Stimulated activated CD4-positive, alpha-beta T cell treated with anti-CD3 and anti-CD28 coated beads, Interleukin-15, amount 100 ng/mL, for 48 hours (primary cell): ENCODE measurements at regions not wholly inside any gene's neighbourhood (a gene's known extent, or its start where the extent isn't known, plus 50 kb on each side); places are given as distances from the start of the nearest gene placed in this dataset.

Experiments used
- DNase-seq, 2 donors: peaks; one replicate each; pipeline ENCODE4 v3.0.0-alpha.2; 2020; ENCODE audit warnings: low read depth in 2 of 2

DNA sequence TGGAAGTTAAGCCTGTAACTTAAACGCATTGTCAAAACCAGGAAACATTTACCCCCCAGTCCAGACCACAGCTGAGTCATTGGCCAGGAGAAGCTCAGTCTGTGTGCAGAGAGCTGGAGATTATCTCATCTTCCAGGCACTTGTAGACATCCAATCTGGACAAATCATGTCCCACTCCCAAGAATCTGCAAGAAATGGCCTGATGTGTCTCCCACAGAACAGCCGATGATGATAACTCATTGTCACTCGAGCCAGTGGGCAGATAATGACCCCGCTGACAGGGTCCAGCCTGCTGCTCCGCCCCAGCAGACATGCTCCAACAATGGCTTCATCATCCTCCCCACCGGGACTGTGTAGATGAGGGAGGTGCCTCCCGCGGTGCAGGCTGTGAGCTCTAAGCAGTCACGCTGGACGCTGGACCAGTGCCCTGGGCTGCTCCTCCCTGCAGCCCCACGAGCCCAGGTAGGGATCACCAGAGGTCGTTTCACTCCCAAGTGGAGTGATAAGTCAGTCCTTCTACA is 322.5 kb downstream of the C16orf95 start:
- DNase-seq, result no peak

DNA sequence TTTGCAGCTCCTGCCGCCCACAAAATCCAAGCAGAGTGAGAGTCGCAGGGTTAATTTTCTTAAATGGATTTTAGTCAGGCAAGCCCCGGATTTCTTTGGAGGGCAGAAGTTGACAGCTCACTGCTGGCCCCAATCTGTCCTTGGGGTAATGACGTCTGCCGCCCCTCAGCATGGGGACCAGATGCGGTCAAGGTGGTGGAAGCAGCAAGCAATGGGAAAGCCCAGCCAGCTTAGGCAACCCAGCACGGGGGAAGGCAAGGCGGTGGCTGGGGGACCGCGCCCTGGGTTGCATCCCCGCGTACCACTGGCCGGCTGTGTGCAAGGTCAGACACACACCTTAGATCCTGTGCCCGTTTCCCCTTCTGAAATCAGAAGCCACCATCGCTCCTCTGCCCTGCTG is 321.7 kb downstream of the C16orf95 start:
- DNase-seq, result no peak

DNA sequence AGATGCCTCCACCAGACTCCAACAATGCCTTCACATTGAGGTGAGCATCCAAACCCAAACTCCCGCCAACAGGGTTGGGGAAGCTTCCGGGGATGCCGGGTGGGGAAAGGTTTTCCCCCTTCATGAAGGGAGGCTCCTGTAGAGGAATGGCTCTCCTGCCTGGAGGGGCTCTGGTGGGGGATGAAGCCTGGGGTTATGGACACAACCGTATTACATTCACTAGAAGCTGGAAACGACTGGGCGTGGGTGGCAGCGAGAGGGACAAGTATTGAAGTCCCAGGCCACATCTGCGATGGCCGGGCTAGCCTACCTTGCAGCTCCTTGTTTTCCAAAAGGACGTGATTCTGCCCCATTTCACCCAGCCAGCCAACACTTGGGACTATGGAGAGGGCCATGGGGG is 321.1 kb downstream of the C16orf95 start:
- DNase-seq, result no peak

DNA sequence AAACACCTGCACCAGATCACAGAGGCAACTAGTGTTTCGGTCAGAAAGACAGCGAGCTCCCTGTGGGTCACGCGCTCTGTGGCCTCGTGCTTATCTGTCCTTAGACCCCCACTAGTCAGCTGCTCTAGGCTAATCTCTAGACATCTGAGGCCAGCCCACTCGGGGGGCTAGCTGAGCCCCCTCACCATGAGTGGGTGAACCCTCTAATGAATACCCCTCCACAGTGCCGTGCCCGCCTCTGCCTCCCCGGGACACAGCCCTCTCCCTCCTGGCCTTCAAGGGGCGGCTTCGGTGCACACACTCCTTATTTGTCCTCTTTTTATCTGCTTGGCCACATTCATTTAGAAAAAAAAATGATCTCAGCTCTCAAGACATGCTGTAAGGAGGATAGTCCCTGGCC is 320.1 kb downstream of the C16orf95 start:
- DNase-seq, result no peak

DNA sequence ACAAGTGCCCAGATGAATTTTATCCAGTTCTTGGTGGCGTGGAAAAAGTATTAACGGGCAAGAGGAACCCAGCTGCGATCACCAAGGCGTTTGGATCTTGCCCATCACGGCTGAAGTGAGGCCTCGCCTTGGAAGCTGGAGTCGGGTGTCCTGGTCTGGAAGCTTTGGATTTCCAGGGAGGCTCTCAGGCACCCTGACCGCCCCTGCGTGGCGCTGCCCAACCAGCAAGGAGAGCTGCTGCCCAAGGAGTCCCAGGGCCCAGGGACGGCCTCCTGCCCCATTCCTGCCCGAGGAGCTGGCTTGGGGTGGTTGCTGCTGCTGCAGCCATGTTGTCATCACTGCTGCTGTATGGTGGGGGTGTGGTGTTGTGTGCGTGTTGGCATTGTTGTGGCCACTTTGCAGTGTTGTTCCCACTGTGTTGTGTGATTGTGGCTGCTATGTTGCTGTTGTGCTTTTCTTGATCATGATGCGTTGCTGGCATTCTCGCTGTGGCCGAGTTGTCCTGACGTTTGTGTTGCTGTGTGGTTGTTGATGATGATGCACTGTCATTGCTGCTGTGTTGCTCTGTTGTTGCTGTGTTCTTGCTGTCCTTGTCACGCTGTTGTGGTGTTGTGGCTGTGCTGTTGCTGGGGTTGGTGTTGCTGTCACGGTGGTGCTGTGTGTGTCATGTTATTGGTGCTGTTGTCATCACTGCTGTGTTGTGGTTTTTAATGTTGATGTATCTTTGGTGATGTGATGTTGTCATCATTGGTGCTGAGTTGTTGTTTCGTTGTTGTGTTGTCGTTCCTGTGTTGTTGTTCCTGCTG is 318.8 kb downstream of the C16orf95 start:
- DNase-seq, result no peak

DNA sequence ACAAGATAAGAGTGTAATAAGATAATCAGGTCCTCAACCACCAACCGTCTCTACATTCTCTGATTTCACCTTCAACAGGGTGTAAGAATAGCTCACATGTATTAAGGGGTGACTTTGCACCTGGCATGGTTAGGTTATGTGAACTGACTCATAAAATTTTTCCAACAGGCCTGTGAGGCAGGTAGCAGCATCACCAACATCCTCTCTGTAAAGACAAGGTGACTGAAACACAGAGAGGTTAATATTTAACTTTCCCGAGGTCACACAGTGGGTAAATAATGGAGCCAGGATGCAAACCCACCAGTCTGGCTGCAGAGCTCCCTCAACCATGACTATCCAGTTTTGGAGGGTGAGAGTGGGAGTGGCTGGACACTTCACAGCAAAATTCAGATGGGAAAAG is 317.2 kb downstream of the C16orf95 start:
- no peak for DNase-seq

DNA sequence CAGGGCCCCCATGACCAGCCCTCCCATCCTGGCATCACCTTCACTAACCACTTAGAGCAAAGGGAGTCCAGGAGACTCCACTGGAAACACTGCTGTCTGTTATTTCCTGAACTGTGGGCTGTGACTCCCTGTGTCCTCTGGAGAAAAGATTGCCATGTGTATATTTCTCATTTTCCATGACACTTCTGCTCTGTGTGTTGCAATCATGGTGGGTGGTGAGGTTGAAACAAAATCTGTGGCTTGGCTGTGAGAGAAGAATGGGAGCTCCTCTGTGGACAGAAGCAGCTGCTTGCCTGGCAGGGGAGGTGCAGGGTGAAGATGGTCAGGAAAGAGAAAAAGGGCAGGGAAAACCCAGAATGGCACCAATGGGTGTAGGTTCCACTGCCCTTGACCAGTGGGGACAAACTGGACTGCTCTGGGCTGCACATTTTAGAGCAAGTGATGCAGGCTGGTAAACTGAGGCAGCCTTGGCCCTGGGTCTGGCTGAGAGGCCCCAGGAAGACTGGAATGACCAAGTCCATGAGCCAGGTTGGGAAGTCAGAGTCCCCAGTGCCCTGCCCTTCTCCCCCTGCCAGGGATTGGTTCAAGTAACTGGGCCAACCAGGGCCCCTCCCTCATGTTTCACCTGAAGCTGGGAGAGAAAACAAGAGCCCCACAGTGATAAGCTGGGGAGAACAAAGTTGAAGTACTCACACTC is 314.3 kb downstream of the C16orf95 start:
- no peak for DNase-seq

DNA sequence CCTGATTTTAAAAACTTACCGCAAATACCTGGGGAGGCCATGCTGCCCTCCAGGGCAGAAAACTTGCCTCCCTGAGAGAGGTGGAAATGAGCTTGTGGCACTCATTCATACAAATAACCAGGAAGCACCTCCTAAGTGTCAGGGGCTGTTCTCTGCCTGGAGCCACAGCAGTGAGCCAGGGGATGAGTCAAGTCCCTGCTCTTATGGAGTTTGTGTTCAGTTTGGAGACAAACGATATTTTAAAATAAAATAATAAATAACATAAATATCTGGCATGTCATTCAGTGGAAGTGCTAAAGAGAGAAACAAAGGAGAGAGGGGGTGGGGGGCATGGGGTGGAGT is 313.8 kb downstream of the C16orf95 start:
- DNase-seq, result no peak

DNA sequence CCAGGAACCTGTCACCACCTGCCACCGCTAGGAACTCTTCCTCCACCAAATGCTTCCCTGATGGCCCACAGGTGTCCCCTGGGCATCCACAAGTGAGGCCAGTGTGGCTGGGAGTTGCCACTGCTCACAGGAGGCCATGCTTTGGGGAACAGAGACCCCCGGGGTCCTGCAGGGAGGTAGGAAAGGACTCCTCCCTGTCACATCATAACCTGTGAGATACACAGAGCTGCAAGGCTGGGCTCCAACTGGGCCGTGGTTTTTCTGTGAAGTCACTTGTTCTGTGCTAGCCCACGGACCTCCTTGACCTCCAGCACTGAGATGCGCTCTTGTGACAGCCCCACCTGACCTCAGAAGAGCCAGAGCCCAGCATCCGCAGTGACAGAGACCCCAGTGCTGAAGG is 311.2 kb downstream of the C16orf95 start:
- DNase-seq, result no peak

DNA sequence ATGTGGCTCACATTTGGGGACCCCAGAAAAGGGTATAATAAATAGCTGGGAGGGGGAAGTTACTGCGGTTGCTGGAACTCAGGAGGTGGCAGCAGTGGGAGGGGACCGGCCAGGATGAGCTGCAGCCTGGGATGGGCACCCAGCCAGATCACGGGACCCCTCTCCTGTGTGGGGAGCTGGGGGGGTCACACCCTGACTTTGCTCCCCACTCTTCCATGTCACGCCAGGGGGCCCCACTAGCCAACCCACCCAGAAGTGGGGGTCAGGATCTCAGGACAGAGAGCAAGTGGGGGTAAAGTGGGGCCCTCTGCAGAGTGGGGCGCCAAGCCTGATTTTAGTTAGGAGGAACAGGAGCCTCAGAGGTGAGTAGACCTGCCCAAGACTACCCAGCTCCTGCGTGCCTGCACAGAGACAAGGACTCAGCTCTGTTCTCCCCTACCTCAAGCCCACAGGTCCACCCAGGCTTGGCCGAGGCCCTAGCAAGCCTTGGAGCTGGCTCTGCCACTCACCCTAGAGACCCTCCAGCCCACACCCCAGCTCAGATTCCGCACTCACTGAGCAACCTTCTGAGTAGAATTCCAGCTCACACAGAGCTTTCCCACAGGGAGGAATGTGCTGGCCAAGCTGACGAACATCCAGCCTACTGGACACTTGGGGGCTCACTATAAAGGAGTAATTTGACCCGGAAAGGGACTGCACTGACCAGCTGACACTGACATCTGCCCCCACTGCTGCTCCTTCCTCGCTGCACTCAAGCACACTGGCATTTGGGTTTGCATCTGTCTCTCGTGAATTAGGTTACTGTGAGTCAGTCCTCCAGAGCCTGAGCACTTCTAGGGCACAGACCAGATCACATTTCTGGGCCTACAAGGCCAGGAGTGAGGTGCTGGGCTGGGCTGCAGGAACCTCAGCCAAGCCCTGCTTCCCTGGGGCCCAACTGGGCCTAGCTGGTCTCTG is 310.1 kb downstream of the C16orf95 start:
- no peak for DNase-seq

DNA sequence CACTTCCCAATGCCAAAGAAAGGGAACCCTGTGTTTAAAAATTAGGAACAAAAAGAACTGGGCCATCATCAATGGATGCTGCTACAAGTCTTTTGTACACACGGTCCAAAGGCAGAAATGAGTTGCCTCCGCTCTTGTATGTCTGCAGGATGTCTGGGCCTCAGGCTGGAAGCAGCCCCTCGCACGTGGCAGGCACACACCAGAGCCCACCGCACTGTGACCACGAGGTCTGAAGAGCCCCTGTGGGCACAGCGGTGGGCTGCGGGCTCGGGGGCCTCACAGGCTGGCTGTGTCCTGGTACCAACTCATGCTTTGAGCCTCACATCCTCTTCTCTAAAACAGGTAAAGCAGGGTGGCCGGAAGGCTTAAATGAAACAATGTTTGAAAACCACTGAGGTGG is 309.3 kb downstream of the C16orf95 start:
- DNase-seq, result no peak

DNA sequence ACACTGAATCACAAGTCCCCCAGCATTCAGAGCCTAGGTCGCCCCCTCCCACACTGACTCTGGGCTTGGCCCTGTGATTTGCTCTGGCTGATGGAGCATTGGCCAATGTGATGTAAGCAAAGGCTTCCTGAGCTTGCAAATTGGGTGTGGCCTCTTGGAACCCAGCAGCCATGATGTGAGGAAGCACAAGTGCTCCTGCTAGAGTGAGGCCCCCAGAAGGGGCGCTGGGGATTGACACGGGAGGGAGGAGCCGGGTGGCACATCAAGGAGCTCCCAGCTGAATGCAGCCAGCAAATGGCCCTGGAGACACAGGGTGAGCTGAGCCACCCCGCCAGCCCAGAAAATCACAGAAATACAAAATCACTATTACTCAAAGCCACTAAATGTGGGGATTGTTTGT is 308.5 kb downstream of the C16orf95 start:
- no peak for DNase-seq

DNA sequence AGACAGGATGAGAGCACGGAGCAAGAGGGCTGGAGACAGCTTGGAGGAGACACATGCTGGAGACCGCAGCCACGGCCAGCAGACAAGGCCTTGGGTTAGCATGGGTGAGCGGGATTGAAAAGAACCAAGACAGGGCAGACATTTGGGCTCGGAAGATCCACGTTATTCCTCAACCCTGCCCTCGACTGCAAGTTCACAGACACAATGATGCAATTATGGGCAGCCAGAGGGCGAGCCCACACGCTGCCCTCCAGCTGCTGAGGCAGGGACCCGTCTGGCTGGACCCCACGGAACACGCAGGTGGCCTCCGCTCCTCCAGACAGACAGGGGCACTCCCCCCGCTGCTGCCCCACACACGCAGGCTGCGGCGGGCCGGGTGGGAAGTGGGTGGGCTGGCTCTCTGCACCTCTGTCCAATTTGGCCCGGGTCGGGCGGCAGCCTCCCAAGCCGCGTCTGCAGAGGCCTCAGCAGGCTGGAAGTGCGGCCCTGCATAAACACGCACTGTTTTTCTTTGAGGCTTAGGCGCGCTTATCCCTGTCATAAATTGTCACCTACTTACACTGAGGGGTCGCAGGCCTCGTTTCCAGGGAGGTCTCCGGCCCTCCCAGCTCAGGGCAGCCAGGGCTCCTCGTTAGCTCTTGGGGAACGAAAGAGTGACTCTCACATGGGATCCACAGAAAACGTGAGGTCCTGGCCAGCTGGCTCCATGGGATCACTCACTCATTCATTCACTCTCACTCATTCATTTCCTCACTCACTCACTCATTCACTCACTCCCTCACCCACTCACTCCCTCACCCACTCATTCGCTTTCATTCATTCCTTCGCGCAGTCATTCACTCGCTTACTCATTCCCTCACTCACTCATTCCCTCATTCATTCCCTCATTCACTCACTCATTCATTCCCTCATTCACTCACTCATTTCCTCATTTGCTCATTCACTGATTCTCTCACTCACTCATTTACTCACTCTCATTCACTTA is 303.9 kb downstream of the C16orf95 start:
- no peak for DNase-seq

DNA sequence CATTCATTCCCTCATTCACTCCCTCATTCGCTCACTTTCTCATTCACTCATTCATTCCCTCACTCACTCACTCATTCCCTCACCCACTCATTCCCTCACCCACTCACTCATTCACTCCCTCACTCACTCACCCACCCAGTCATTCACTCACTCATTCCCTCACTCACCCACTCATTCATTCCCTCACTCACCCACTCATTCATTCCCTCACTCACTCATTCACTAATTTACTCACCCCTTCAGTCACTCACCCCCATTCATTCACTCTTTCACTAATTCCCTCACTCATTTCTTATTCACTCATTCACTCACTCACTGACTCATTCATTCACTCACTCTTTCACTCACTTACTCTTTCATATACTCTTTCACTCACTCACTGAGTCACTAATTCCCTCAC is 303.1 kb downstream of the C16orf95 start:
- DNase-seq, result no peak

DNA sequence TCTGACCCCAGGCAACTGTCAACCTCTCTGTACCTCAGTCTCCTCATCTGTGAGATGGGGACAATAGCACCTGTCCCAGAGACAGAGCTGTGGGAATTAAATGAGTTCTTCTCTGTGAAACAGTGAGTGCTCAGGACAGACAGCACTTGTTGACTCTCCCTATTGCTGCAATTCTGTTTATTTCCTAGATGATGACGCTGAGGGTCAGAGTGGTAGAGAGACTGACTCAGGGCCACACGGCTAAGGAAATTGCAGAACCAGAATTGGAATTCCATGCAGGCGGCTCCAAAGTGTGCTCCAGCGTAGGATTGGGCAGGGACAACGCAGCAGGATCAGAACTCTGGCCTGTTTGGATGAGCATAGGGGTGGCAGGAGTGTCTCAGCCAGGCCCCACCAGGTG is 302.2 kb downstream of the C16orf95 start:
- no peak for DNase-seq

DNA sequence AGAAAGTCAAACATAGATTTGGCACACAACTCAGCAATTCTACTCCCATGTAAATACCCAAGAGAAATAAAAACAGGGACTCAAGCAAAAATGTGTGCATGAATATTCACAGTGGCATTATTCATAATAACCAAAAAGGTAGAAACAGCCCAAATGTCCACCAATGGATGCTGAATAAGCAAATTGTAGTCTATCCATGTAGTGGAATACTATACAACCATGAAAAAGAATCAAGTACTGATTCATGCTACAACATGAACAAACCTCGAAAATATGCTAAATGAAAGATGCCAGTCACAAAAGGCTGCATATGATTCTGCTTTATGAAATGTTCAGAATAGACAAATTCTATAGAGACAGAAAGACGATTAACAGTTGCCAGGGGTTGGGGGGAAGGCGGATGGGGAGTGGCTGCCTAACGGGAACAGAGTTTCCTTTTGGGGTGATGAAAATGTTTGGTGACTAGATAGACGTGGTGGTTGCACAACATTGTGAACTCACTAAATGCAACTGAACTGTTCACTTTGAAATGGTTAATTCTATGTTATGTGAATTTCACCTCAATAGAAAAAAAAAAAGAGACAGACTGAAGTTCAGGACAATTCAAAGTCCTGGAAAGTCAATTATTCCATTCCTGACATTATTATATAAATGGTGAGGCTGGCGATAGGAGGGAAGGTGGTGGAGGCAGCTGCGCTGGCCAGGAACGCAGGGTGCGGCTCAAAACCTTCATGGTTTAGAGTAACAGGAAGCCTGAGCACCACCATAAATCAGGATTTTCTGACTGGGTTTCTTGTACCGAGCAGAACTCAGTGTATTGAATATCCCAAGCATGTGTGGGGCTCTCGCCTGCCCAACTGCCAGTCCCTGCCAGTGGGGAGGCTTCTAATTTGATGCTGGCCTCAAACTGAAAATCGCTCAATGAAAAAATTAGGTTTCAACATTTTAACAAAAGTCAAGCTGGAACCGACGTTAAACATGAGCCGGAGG is 300.9 kb downstream of the C16orf95 start:
- no peak for DNase-seq

DNA sequence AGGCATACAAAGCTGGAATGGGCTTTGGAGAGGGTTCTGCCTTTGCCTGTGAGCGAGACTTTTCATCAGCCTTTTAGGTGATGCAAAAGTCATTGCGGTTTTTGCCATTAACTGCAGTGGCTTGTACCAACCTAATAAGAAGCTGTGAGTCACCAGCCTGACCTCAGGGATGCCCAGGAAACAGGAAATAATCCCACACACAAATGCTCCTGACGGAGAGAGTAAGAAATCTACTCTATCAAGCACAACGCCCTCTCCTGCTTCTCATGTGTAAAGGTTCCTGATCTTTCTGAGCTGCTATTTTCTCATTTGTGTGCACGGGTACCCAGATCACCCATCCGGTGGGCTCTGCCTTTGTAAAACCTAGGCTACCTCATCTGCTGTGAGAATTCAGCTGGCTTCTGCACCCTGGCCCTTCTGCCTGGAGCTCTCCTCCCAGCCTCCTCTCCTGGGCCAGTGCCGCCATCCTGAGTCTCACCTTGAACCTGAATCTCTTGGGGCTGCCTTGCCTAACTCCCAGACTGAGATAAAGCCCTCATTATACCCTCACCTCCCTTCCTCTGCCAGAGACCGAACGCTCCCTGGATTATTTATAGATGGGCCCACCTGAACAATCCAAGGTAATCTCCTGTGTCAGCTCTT is 299.7 kb downstream of the C16orf95 start:
- no peak for DNase-seq

DNA sequence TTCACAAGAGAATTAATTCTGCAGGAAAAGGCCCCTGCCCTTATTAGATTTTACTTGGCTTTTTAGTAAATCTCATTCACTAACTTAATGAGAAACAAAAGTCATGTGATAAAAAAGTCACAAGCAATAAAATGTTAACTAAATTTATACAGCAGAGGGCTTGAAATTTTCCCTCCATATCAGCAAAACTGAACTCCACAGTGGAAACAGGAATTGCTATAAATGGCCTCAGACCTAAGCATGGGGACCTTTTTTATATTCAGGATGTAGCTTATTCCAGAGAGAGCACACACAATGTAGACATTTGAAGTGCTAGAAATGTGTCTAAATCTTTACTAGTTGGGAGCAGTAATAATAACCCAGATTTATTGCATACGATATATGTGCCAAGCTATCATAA is 291.5 kb downstream of the C16orf95 start:
- no peak for DNase-seq

DNA sequence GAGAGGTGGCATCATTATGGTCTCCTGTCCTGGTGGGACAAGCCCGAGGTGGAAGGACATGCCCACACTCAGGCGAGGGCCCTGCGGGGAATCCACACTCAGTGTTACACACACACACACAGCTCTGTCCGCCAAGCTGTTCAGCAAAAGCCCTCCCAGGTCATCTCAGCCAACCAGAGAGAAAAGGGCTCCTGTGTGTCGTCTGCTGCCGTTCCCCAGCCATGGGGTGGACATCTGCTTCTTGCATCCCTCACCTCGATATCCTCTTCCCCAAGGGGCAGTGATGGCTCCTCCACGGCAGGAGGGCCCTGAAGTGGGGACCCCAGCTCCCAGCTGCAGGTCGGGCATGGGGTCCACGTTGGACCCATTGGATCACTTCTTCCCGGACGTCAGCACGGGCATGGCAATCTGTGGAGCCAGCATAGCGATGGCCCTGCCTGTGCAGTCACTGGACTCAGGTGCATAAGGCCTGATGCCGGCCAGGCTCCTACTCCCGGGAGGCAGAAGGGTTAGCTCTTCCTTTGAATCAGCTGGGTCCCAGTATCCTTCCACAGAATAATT is 290.1 kb downstream of the C16orf95 start:
- no peak for DNase-seq
